T-cell (primary cell): ENCODE measurements at regions not wholly inside any gene's neighbourhood (a gene's known extent, or its start where the extent isn't known, plus 50 kb on each side); places are given as distances from the start of the nearest gene placed in this dataset.

Source experiments
- ATAC-seq, 4 experiments: fragments of 200-7000 bp in 3 of 4; fragments of 150-1000 bp in 1 of 4; cut with Tn5 transposase; replicated peaks in 1 of 4; 1 replicate in 3 of 4; 2 replicates in 1 of 4; pipeline ENCODE4 v1.10.0; 2021; ENCODE audit warnings: moderate library complexity in 3 of 4, mild to moderate bottlenecking in 2 of 4, moderate number of reproducible peaks in 1 of 4
- CTCF ChIA-PET, 2 donors: fragments of 300-600 bp; sonication (Branson Sonifier 250); formaldehyde crosslinking; loops; one replicate each; lab custom pipeline; 2022; ENCODE audit warnings: antibody characterized with exemption in 2 of 2; lab: Charles Lee
- POLR2A ChIA-PET, 2 donors: fragments of 300-600 bp; sonication (Branson Sonifier 250); formaldehyde crosslinking; loops; one replicate each; lab custom pipeline; 2022; ENCODE audit warnings: antibody characterized with exemption in 2 of 2; lab: Charles Lee
- DNase-seq, 35 experiments: peaks; one replicate each; pipeline versions ENCODE4 v3.0.0 to v3.0.0-alpha.2; 2013 to 2023
- H3K27ac ChIP-seq: one replicate; pipeline ENCODE4 v1.5.1; 2013; ENCODE audit warnings: low read length
- H3K27me3 ChIP-seq, 2 experiments: replicated peaks in 1 of 2; 1 replicate in 1 of 2; 2 replicates in 1 of 2; pipeline versions ENCODE4 v1.6.1 to v1.7.0; 2013; ENCODE audit warnings: low read length in 1 of 2, mixed read lengths in 1 of 2; ENCODE audit not compliant: control insufficient read depth in 2 of 2, insufficient read depth in 2 of 2; ENCODE audit errors: extremely low read depth in 1 of 2
- H3K36me3 ChIP-seq, 2 donors: 1 replicate in 1 of 2; 2 replicates in 1 of 2; pipeline versions ENCODE4 v1.6.1 to v1.7.0; 2013; ENCODE audit warnings: low read length in 1 of 2; ENCODE audit not compliant: control insufficient read depth in 2 of 2, insufficient read depth in 1 of 2; ENCODE audit errors: extremely low read depth in 1 of 2
- H3K4me1 ChIP-seq, 2 experiments: 1 replicate in 1 of 2; 2 replicates in 1 of 2; pipeline versions ENCODE4 v1.6.1 to v1.7.0; 2013; ENCODE audit warnings: low read length in 2 of 2, mixed read lengths in 1 of 2; ENCODE audit not compliant: insufficient read depth in 2 of 2, control insufficient read depth in 1 of 2; ENCODE audit errors: extremely low read depth in 1 of 2
- H3K4me3 ChIP-seq, 2 donors: 1 replicate in 1 of 2; 2 replicates in 1 of 2; pipeline versions ENCODE4 v1.5.1 to v1.7.0; 2013; ENCODE audit warnings: mild to moderate bottlenecking in 2 of 2, low read length in 1 of 2, moderate library complexity in 1 of 2; ENCODE audit not compliant: control insufficient read depth in 1 of 2; ENCODE audit errors: extremely low read depth in 1 of 2
- H3K9me3 ChIP-seq: 2 replicates; pipeline ENCODE4 v1.7.0; 2013
- H3K27ac Mint-ChIP-seq, 2 donors: one replicate each; pipeline ENCODE4 v1.8.0; 2020 to 2021; ENCODE audit warnings: mild to moderate bottlenecking in 2 of 2, mixed read lengths in 2 of 2
- H3K27me3 Mint-ChIP-seq, 2 donors: one replicate each; pipeline ENCODE4 v1.8.0; 2021 to 2022; ENCODE audit warnings: mixed read lengths in 2 of 2
- H3K36me3 Mint-ChIP-seq: one replicate; pipeline ENCODE4 v1.8.0; 2021; ENCODE audit warnings: mixed read lengths
- H3K4me1 Mint-ChIP-seq, 3 donors: one replicate each; pipeline ENCODE4 v1.8.0; 2020 to 2022; ENCODE audit warnings: mixed read lengths in 3 of 3, mild to moderate bottlenecking in 1 of 3
- H3K4me3 Mint-ChIP-seq, 3 donors: one replicate each; pipeline ENCODE4 v1.8.0; 2020 to 2022; ENCODE audit warnings: mild to moderate bottlenecking in 3 of 3, mixed read lengths in 3 of 3, moderate library complexity in 3 of 3
- H3K9me3 Mint-ChIP-seq, 3 donors: one replicate each; pipeline ENCODE4 v1.8.0; 2020 to 2022; ENCODE audit warnings: mixed read lengths in 3 of 3
- WGBS: methylation state at CpG from one replicate; pipeline ENCODE4 v1.1.5; 2013; ENCODE audit warnings: missing lambda C conversion rate; ENCODE audit not compliant: insufficient coverage; 5-methylcytosine and 5-hydroxymethylcytosine counted together

DNA sequence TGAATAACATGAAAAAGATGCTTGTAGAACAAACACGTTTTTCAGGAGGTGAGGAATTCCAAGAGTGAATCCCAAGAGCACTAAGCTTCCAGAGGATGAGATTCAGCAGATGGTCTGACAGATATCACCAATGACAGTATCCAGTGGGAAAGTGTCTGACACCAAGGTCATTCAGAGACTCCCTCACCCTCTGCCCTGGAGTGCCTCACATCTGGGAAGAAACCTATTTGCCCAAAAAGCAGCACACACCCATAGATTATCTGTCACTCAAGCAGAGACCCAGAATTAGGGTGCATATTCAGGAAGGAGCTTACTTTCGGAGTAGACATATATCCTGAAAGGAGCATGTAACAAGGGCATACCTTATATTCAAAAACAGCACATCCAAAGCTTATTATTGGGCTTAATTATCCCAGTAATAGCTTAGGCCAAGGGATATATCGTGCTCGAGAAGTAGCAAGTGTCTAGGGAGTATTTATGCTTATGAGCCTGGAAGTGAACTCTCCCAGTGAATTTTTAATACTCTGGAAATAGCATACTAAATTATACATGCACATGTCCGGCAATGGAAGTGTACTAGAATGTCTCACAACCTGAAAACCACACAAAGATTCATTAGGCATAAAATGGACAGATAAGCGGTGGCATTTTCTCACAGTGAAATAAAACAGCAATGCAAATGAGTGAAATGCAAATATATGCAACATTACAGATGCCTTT is 998.1 kb upstream of the TMEM132C start:
- no peaks in the 10 kb centered on the region for H3K36me3 Mint-ChIP-seq
- DNase-seq (no peak), ATAC-seq (no peak)
- H3K27me3 Mint-ChIP-seq = peaks cover 0 to 11% of the 10 kb centered on the region in 2 donors
- 44% methylated on average over 1 of the region's 6 CpGs for WGBS
- Histone ChIP-seq H3K4me3 (no peak overlapping the region), H3K4me1 (no peaks in the 10 kb centered on the region), H3K36me3 (no peaks in the 10 kb centered on the region), H3K27ac (no peak overlapping the region), H3K9me3 (no peaks in the 10 kb centered on the region), H3K27me3 (no peaks in the 10 kb centered on the region)
- ChIA-PET POLR2A (no interaction called here), CTCF (no interaction called here)
- peaks cover 0 to 13% (median 0%) of the 10 kb centered on the region in 3 donors for H3K9me3 Mint-ChIP-seq
- no peak overlapping the region for H3K27ac Mint-ChIP-seq
- no peaks in the 10 kb centered on the region for H3K4me1 Mint-ChIP-seq
- no peak overlapping the region for H3K4me3 Mint-ChIP-seq

DNA sequence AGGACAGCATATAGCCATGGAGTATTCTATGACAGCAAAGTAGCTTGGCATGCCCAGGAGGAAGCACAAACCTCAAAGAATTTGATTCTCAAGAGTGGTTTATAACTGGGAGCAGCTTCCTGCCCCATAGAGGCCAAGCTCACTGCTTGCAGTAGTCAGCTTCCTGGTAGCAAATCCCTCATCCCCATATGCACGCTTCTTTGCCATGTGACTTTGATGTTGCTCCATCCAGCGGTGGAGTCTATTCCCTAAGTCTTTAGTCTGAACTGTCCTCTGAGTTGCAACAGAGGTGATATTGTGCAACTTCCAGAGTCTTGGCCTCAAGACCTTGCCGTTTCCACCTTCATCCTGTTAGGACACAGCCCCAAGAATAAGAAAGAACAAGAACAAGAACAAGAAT is 996.8 kb upstream of the TMEM132C start:
- Histone ChIP-seq H3K27ac (no peak overlapping the region), H3K4me3 (no peak overlapping the region), H3K27me3 (no peaks in the 10 kb centered on the region), H3K36me3 (no peaks in the 10 kb centered on the region), H3K9me3 (no peaks in the 10 kb centered on the region), H3K4me1 (no peaks in the 10 kb centered on the region)
- Mint-ChIP-seq H3K4me3 (no peak overlapping the region), H3K36me3 (no peaks in the 10 kb centered on the region), H3K27me3 (peaks cover 0 to 13% of the 10 kb centered on the region in 2 donors), H3K9me3 (peaks cover 0 to 11% (median 0%) of the 10 kb centered on the region in 3 donors), H3K27ac (no peak overlapping the region), H3K4me1 (no peaks in the 10 kb centered on the region)
- POLR2A ChIA-PET = no interaction called here
- CTCF ChIA-PET = no interaction called here
- ATAC-seq (no peak), DNase-seq (no peak)
- 86% methylated on average over 2 of the region's 3 CpGs for WGBS

DNA sequence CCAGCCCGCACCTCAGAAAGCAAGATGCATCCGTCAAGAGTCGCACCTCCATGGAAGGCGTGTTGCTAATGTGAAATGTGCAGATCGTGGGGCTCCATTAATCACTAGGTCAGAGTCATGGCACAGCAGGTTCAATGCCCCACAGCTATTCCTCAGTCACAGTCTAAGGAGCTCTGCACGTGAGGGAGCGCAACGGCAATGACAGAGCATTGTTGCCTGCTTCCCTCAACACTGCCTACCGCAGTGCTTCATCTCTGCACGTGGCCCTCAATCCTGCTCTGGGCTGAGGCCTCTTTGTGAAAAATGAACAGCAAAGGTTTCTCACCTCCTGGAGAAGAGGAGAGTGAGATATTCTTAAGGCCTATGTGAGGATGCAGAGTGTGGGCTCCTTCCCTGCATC is 995.2 kb upstream of the TMEM132C start:
- peaks cover 0 to 6% (median 0%) of the 10 kb centered on the region in 3 donors for H3K9me3 Mint-ChIP-seq
- CTCF ChIA-PET = no interaction called here
- Histone ChIP-seq H3K27me3 (no peaks in the 10 kb centered on the region), H3K9me3 (no peaks in the 10 kb centered on the region), H3K36me3 (no peaks in the 10 kb centered on the region), H3K4me1 (no peaks in the 10 kb centered on the region), H3K4me3 (no peak overlapping the region), H3K27ac (no peak overlapping the region)
- no peak overlapping the region for H3K27ac Mint-ChIP-seq
- H3K27me3 Mint-ChIP-seq = peaks cover 0 to 13% of the 10 kb centered on the region in 2 donors
- WGBS = 94% methylated on average over 5 of the region's 10 CpGs
- H3K4me3 Mint-ChIP-seq = no peak overlapping the region
- ATAC-seq (no peak), DNase-seq (no peak)
- H3K4me1 Mint-ChIP-seq = no peaks in the 10 kb centered on the region
- POLR2A ChIA-PET = no interaction called here
- H3K36me3 Mint-ChIP-seq = no peaks in the 10 kb centered on the region

DNA sequence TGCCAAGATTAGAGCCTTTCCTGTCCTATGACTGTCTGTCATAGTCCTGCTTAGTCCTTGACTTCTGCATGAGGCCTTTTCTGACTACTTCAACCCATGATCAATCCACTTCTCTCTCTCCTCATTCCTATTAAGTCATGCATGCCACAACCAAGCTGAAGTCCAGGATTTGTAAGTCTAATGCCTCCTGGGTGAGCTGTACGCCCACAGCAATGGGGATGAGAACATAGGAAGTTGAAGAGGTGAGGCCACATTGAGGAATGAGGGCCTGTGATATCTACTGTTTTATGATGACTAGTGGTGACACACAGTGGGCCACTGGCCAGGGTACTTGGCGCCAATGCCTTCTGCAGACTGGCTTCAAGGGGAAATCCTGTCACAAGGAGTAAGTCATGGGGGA is 994.1 kb upstream of the TMEM132C start:
- H3K27ac Mint-ChIP-seq = no peak overlapping the region
- H3K27me3 Mint-ChIP-seq = peaks cover 0 to 12% of the 10 kb centered on the region in 2 donors
- Histone ChIP-seq H3K9me3 (no peaks in the 10 kb centered on the region), H3K4me3 (no peak overlapping the region), H3K27ac (no peak overlapping the region), H3K36me3 (no peaks in the 10 kb centered on the region), H3K4me1 (no peaks in the 10 kb centered on the region), H3K27me3 (peaks cover 0 to 1% of the 10 kb centered on the region in 2 experiments)
- ChIA-PET CTCF (no interaction called here), POLR2A (no interaction called here)
- H3K4me3 Mint-ChIP-seq = no peak overlapping the region
- 75% methylated on average over 2 of the region's 2 CpGs for WGBS
- ATAC-seq (no peak), DNase-seq (no peak)
- H3K36me3 Mint-ChIP-seq = no peaks in the 10 kb centered on the region
- H3K4me1 Mint-ChIP-seq = no peaks in the 10 kb centered on the region
- H3K9me3 Mint-ChIP-seq = peaks cover 0 to 4% (median 0%) of the 10 kb centered on the region in 3 donors

DNA sequence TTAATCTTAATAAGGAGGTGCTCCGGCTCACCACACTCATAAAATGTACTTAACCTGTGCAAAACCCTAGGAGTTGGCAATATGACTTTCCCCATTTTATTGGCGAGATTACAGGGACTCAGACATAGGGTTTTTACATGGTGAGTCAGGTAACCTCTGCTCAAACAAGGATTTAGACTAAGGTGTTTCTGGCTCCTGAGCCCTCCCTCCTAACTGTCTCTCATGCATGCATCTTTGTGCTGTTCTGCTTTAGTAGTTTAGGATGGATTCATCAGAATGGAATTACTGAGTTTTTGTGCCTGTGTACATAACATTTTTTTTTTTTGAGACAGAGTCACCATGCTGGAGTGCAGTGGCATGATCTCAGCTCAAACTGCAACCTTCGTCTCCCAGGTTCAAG is 993.3 kb upstream of the TMEM132C start:
- peaks cover 0 to 4% (median 0%) of the 10 kb centered on the region in 3 donors for H3K9me3 Mint-ChIP-seq
- no peak for DNase-seq
- CTCF ChIA-PET = interaction anchor here in 1 of 2 donors (0.7 kb wide), 1 partner anchor 11 kb away, joined by 4 read pairs; no protein-coding TSS in a partner anchor
- no CpG with 5 or more reads among the region's 3 CpGs for WGBS
- H3K27me3 Mint-ChIP-seq = peaks cover 0 to 16% of the 10 kb centered on the region in 2 donors
- no peak overlapping the region for H3K4me3 ChIP-seq
- no peaks in the 10 kb centered on the region for H3K36me3 ChIP-seq
- no peaks in the 10 kb centered on the region for H3K9me3 ChIP-seq
- H3K27me3 ChIP-seq = peaks cover 0 to 7% of the 10 kb centered on the region in 2 experiments
- no peak overlapping the region for H3K4me3 Mint-ChIP-seq
- no peaks in the 10 kb centered on the region for H3K4me1 ChIP-seq
- POLR2A ChIA-PET = no interaction called here
- H3K36me3 Mint-ChIP-seq = no peaks in the 10 kb centered on the region
- no peak overlapping the region for H3K27ac Mint-ChIP-seq
- ATAC-seq = no peak
- no peaks in the 10 kb centered on the region for H3K4me1 Mint-ChIP-seq
- no peak overlapping the region for H3K27ac ChIP-seq

DNA sequence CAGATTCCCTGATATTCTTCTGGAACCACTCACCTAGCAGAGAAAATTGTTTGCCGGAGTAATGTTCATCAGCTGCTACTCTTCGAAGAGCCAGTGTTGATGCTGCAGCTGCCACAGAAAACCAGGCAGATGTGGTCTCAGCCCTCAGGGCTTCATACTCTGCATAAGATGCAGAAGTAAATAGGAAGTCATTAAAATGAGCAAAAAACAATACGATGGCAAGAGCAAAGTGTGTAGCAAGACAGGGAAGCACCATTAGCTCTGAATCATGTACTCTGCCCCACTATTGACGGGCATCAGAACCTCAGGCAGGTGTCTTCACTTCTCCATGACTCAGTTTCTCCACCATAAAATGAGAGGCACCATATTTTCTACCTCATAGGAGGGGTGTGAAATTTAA is 991.6 kb upstream of the TMEM132C start:
- Mint-ChIP-seq H3K9me3 (peaks cover 0 to 4% (median 0%) of the 10 kb centered on the region in 3 donors), H3K4me1 (peaks cover 0 to 3% (median 3%) of the 10 kb centered on the region in 3 donors), H3K36me3 (no peaks in the 10 kb centered on the region), H3K27me3 (peaks cover 0 to 20% of the 10 kb centered on the region in 2 donors), H3K27ac (no peak overlapping the region), H3K4me3 (no peak overlapping the region)
- 93% methylated on average over 2 of the region's 4 CpGs for WGBS
- CTCF ChIA-PET = interaction anchor here in 1 of 2 donors (0.9 kb wide), 1 partner anchor 12 kb away, joined by 3 read pairs; no protein-coding TSS in a partner anchor
- Histone ChIP-seq H3K9me3 (no peaks in the 10 kb centered on the region), H3K27me3 (peaks cover 0 to 16% of the 10 kb centered on the region in 2 experiments), H3K27ac (no peak overlapping the region), H3K4me1 (no peaks in the 10 kb centered on the region), H3K36me3 (no peaks in the 10 kb centered on the region), H3K4me3 (no peak overlapping the region)
- POLR2A ChIA-PET = no interaction called here
- DNase-seq (no peak), ATAC-seq (no peak)
